DND-41 (cell line): ENCODE measurements at regions not wholly inside any gene's neighbourhood (a gene's known extent, or its start where the extent isn't known, plus 50 kb on each side); places are given as distances from the start of the nearest gene placed in this dataset.

Source experiments
- CTCF ChIP-seq: IDR thresholded peaks from 2 replicates; pipeline ENCODE4 v1.5.1; 2012; ENCODE audit warnings: borderline replicate concordance, low read length, moderate library complexity, mild to moderate bottlenecking; ENCODE audit not compliant: poor library complexity, severe bottlenecking; ENCODE audit errors: extremely low read depth
- EZH2 ChIP-seq: IDR thresholded peaks from 3 replicates; pipeline ENCODE4 v1.6.1; 2012; ENCODE audit warnings: borderline replicate concordance, low read depth, mild to moderate bottlenecking, moderate library complexity, low read length, inconsistent platforms; ENCODE audit not compliant: severe bottlenecking

DNA sequence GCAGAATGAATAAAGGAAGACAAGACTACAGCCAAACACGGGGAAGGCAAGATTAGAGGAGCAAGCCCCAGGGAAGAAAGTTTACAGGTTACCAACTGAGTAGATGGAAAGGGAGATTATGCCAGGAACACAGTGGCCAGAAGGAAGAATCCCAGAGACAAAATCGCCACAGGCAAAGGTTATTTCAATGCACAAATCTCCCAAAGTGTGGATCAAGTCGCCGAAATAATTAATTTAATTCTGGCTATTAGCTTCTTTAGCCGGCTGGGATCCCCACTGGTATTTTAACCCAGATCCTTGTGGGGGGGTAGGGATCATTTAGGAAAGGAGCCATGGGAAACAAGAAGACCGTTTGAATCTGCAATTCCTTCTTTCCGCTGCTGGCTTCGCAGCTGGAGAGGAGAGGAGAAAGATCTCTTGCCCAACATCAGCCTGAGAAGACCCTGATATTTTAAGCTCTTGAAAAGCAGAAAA is 171.0 kb downstream of the DHX15 start:
- TF ChIP-seq CTCF (no peak), EZH2 (no peak)
